ENCODE measurements at regions not wholly inside any gene's neighbourhood (a gene's known extent, or its start where the extent isn't known, plus 50 kb on each side); places are given as distances from the start of the nearest gene placed in this dataset.

DNA sequence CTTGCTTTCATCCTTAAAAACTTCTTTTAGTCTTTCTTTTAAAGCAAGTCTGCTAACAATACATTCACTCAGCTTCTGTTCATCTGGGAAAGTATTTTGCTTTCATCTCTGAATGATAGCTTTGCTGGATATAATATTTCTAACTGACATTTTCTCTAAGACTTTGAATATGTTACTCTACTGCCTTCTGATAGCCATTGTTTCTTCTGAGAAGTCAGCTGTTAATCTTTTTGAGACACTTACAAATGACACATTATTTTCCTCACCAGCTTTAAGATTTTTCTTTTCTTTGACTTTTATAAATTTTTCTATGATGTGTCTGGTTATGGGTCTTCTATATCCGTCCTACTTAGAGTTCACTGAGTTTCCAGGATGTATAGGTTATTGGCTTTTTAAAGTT is 643.1 kb downstream of the KCNA4 start:
- DNase-seq (ENCODE audit: low read depth) (no peak), FAIRE-seq (no peak)
- H3K4me1 ChIP-seq (ENCODE audit: insufficient read depth, low read length): no peaks in the 10 kb centered on the region
- TF ChIP-seq CTCF (IDR thresholded peaks at IDR 0.05; ENCODE audit: insufficient read depth, low read depth, low read length): no peak
- no peak for TF ChIP-seq EZH2 (IDR thresholded peaks at IDR 0.05; ENCODE audit: insufficient read depth, low read length)
- Mint-ChIP-seq H3K27ac (ENCODE audit: unreplicated experiment) (no peak overlapping the region), H3K27me3 (ENCODE audit: low read depth, unreplicated experiment) (peaks cover 4% of the 10 kb centered on the region), H3K4me1 (ENCODE audit: low read depth, unreplicated experiment) (no peaks in the 10 kb centered on the region), H3K9me3 (ENCODE audit: unreplicated experiment) (peaks cover 9% of the 10 kb centered on the region), H3K4me3 (ENCODE audit: unreplicated experiment) (no peak overlapping the region), H3K36me3 (ENCODE audit: low read depth, unreplicated experiment) (no peaks in the 10 kb centered on the region)
- no peak overlapping the region for H2AFZ ChIP-seq (ENCODE audit: low read depth, low read length)
- no peak overlapping the region for H3K4me2 ChIP-seq (ENCODE audit: low read length)
- no peak overlapping the region for H3K9ac ChIP-seq (ENCODE audit: low read length)
- H3K79me2 ChIP-seq (ENCODE audit: insufficient read depth, low read length): no peaks in the 10 kb centered on the region
- no peak overlapping the region for H3K27ac ChIP-seq (ENCODE audit: low read depth, low read length)
- H3K36me3 ChIP-seq (ENCODE audit: insufficient read depth, low read length): no peaks in the 10 kb centered on the region
- no peaks in the 10 kb centered on the region for H4K20me1 ChIP-seq (ENCODE audit: insufficient read depth, low read length)
- H3K4me3 ChIP-seq (ENCODE audit: insufficient read depth, low read depth, low read length): no peak overlapping the region
- no peaks in the 10 kb centered on the region for H3K27me3 ChIP-seq (ENCODE audit: insufficient read depth, low read length)
- H3K9me3 ChIP-seq (ENCODE audit: insufficient read depth, low read depth, low read length): no peaks in the 10 kb centered on the region

DNA sequence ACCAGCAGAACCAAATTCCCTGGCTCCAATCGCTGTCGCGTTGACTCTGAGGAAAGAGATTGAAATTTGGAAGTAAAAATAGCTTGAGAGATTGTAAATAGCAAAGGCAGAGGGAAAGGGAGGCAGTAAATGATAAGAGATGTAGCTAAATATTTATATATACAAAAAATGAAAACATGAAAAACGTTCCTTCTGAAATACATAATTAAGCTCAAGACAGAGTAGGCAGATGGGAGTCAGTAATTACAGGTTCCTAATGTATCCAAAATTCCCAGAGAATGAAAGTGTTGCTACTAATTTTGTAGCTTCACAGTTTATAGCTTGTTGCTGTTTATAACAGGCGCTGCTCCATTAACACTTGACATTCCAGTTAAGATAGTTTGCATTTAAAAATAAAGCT is 648.7 kb downstream of the KCNA4 start:
- Histone ChIP-seq H3K4me3 (ENCODE audit: insufficient read depth, low read depth, low read length) (no peak overlapping the region), H3K4me2 (ENCODE audit: low read length) (no peak overlapping the region), H3K9me3 (ENCODE audit: insufficient read depth, low read depth, low read length) (no peaks in the 10 kb centered on the region), H3K79me2 (ENCODE audit: insufficient read depth, low read length) (no peaks in the 10 kb centered on the region), H4K20me1 (ENCODE audit: insufficient read depth, low read length) (no peaks in the 10 kb centered on the region), H3K27ac (ENCODE audit: low read depth, low read length) (no peak overlapping the region), H2AFZ (ENCODE audit: low read depth, low read length) (no peak overlapping the region), H3K36me3 (ENCODE audit: insufficient read depth, low read length) (no peaks in the 10 kb centered on the region), H3K9ac (ENCODE audit: low read length) (no peak overlapping the region), H3K27me3 (ENCODE audit: insufficient read depth, low read length) (no peaks in the 10 kb centered on the region), H3K4me1 (ENCODE audit: insufficient read depth, low read length) (no peaks in the 10 kb centered on the region)
- Mint-ChIP-seq H3K36me3 (ENCODE audit: low read depth, unreplicated experiment) (no peaks in the 10 kb centered on the region), H3K27ac (ENCODE audit: unreplicated experiment) (no peak overlapping the region), H3K27me3 (ENCODE audit: low read depth, unreplicated experiment) (peaks cover 20% of the 10 kb centered on the region), H3K4me1 (ENCODE audit: low read depth, unreplicated experiment) (no peaks in the 10 kb centered on the region), H3K9me3 (ENCODE audit: unreplicated experiment) (peaks cover 5% of the 10 kb centered on the region), H3K4me3 (ENCODE audit: unreplicated experiment) (no peak overlapping the region)
- TF ChIP-seq CTCF (IDR thresholded peaks at IDR 0.05; ENCODE audit: insufficient read depth, low read depth, low read length): no peak
- no peak for TF ChIP-seq EZH2 (IDR thresholded peaks at IDR 0.05; ENCODE audit: insufficient read depth, low read length)
- no peak for FAIRE-seq
- DNase-seq (ENCODE audit: low read depth): no peak

GRCh38 chr11:29364006-29364405 is 652.8 kb downstream of the KCNA4 start:
- no peak for DNase-seq (ENCODE audit: low read depth)
- H3K9me3 ChIP-seq (ENCODE audit: insufficient read depth, low read depth, low read length): no peaks in the 10 kb centered on the region
- H3K36me3 ChIP-seq (ENCODE audit: insufficient read depth, low read length): no peaks in the 10 kb centered on the region
- H3K27me3 ChIP-seq (ENCODE audit: insufficient read depth, low read length): no peaks in the 10 kb centered on the region
- Mint-ChIP-seq H3K27me3 (ENCODE audit: low read depth, unreplicated experiment) (peaks cover 18% of the 10 kb centered on the region), H3K36me3 (ENCODE audit: low read depth, unreplicated experiment) (no peaks in the 10 kb centered on the region), H3K4me3 (ENCODE audit: unreplicated experiment) (no peak overlapping the region), H3K9me3 (ENCODE audit: unreplicated experiment) (no peaks in the 10 kb centered on the region), H3K27ac (ENCODE audit: unreplicated experiment) (no peak overlapping the region), H3K4me1 (ENCODE audit: low read depth, unreplicated experiment) (no peaks in the 10 kb centered on the region)
- H3K4me1 ChIP-seq (ENCODE audit: insufficient read depth, low read length): no peaks in the 10 kb centered on the region
- no peak overlapping the region for H3K4me3 ChIP-seq (ENCODE audit: insufficient read depth, low read depth, low read length)
- H4K20me1 ChIP-seq (ENCODE audit: insufficient read depth, low read length): no peaks in the 10 kb centered on the region
- H3K4me2 ChIP-seq (ENCODE audit: low read length): no peak overlapping the region
- no peak overlapping the region for H2AFZ ChIP-seq (ENCODE audit: low read depth, low read length)
- no peaks in the 10 kb centered on the region for H3K79me2 ChIP-seq (ENCODE audit: insufficient read depth, low read length)
- TF ChIP-seq CTCF (IDR thresholded peaks at IDR 0.05; ENCODE audit: insufficient read depth, low read depth, low read length) (no peak), EZH2 (IDR thresholded peaks at IDR 0.05; ENCODE audit: insufficient read depth, low read length) (no peak)
- no peak overlapping the region for H3K27ac ChIP-seq (ENCODE audit: low read depth, low read length)
- H3K9ac ChIP-seq (ENCODE audit: low read length): no peak overlapping the region
- no peak for FAIRE-seq
